Astrocyte of the spinal cord (primary cell): ENCODE measurements at regions not wholly inside any gene's neighbourhood (a gene's known extent, or its start where the extent isn't known, plus 50 kb on each side); places are given as distances from the start of the nearest gene placed in this dataset.

Experiments used
- DNase-seq: peaks from one replicate; pipeline ENCODE4 v3.0.0; 2011; ENCODE audit warnings: low read depth, low spot score
- H3K4me3 ChIP-seq: 2 replicates; pipeline ENCODE4 v1.5.1; 2011; ENCODE audit warnings: low read depth, mild to moderate bottlenecking, low read length, moderate library complexity
- CTCF ChIP-seq: IDR thresholded peaks from 2 replicates; pipeline ENCODE4 v1.5.1; 2012; ENCODE audit warnings: low read depth, mild to moderate bottlenecking, low read length, inconsistent platforms
- in situ Hi-C: cut with HindIII; loops from 2 replicates; pipeline ENCODE4 v1.10.0; 2017; ENCODE audit warnings: low sequenced_read_pairs

- in situ Hi-C loops = no loop called here
- no peak overlapping the region for H3K4me3 ChIP-seq
- no peak for TF ChIP-seq CTCF
- no peak for DNase-seq
Observed at GRCh38 chr9:12874395-12874794, 99.6 kb downstream of the LURAP1L start.

GRCh38 chr9:12875191-12875590, 100.4 kb downstream of the LURAP1L start:
- in situ Hi-C loops = no loop called here
- DNase-seq = no peak

GRCh38 chr9:12876872-12877271, 102.1 kb downstream of the LURAP1L start:
- H3K4me3 ChIP-seq = no peak overlapping the region
- in situ Hi-C loops = no loop called here
- TF ChIP-seq CTCF = no peak
- no peak for DNase-seq

More at GRCh38 chr9:12875191-12875590, 100.4 kb downstream of the LURAP1L start:
- TF ChIP-seq CTCF = no peak
- H3K4me3 ChIP-seq = no peak overlapping the region

GRCh38 chr9:12878351-12878978, 103.6 kb downstream of the LURAP1L start:
- peak; percentile 37 for DNase-seq
- TF ChIP-seq CTCF = no peak
- in situ Hi-C loops = no loop called here
- H3K4me3 ChIP-seq = no peak overlapping the region

- DNase-seq = no peak
- in situ Hi-C loops = no loop called here
- TF ChIP-seq CTCF = no peak
- no peak overlapping the region for H3K4me3 ChIP-seq
Observed at GRCh38 chr9:12879961-12880360, 105.1 kb downstream of the LURAP1L start.

- no peak overlapping the region for H3K4me3 ChIP-seq
- DNase-seq = no peak
- no peak for TF ChIP-seq CTCF
- in situ Hi-C loops = no loop called here
Observed at GRCh38 chr9:12880406-12881015, 105.7 kb downstream of the LURAP1L start.
